GM23338 (cell line): ENCODE measurements at regions not wholly inside any gene's neighbourhood (a gene's known extent, or its start where the extent isn't known, plus 50 kb on each side); places are given as distances from the start of the nearest gene placed in this dataset.

Experiments used
- ATAC-seq: fragments of 200-7000 bp; cut with Tn5 transposase; 3 replicates; pipeline ENCODE4 v1.9.1; 2020
- DNase-seq: peaks from one replicate; pipeline ENCODE4 v3.0.0-alpha.2; 2015; ENCODE audit warnings: low spot score
- H2AFZ ChIP-seq: fragments of 200-600 bp; sonication (generic); 2 replicates; pipeline ENCODE4 v1.8.0; 2016; ENCODE audit warnings: antibody characterized with exemption, mild to moderate bottlenecking, moderate library complexity
- H3F3A ChIP-seq: fragments of 200-600 bp; sonication (generic); replicated peaks from 2 replicates; pipeline ENCODE4 v1.8.0; 2017; ENCODE audit warnings: antibody characterized with exemption, mixed run types, low read depth
- H3K27ac ChIP-seq: fragments of 200-600 bp; sonication (generic); 2 replicates; pipeline ENCODE4 v1.6.1; 2016; ENCODE audit warnings: low read depth
- H3K27me3 ChIP-seq: fragments of 200-600 bp; sonication (generic); 2 replicates; pipeline ENCODE4 v1.8.0; 2016; ENCODE audit warnings: mild to moderate bottlenecking, mixed run types, moderate library complexity; ENCODE audit not compliant: insufficient read depth
- H3K36me3 ChIP-seq: fragments of 200-600 bp; sonication (generic); 2 replicates; pipeline ENCODE4 v1.8.0; 2016; ENCODE audit warnings: mild to moderate bottlenecking; ENCODE audit not compliant: insufficient read depth
- H3K4me1 ChIP-seq: fragments of 200-600 bp; sonication (generic); 2 replicates; pipeline ENCODE4 v1.8.0; 2016; ENCODE audit warnings: mild to moderate bottlenecking, moderate library complexity; ENCODE audit not compliant: insufficient read depth
- H3K4me2 ChIP-seq: fragments of 200-600 bp; sonication (generic); 2 replicates; pipeline ENCODE4 v1.7.1; 2017; ENCODE audit warnings: mixed run types
- H3K4me3 ChIP-seq: fragments of 200-600 bp; sonication (generic); 2 replicates; pipeline ENCODE4 v1.6.1; 2016; ENCODE audit warnings: mixed run types
- H3K79me2 ChIP-seq: fragments of 200-600 bp; sonication (generic); replicated peaks from 2 replicates; pipeline ENCODE4 v1.8.0; 2017; ENCODE audit warnings: mild to moderate bottlenecking; ENCODE audit not compliant: insufficient read depth
- H3K9me2 ChIP-seq: fragments of 200-600 bp; sonication (generic); 2 replicates; pipeline ENCODE4 v1.8.0; 2017; ENCODE audit not compliant: insufficient read depth
- H4K20me1 ChIP-seq: fragments of 200-600 bp; sonication (generic); replicated peaks from 2 replicates; pipeline ENCODE4 v1.8.0; 2017; ENCODE audit warnings: mild to moderate bottlenecking; ENCODE audit not compliant: insufficient read depth
- H3K27ac Mint-ChIP-seq: 2 replicates; pipeline ENCODE4 v1.8.0; 2020; ENCODE audit warnings: inconsistent platforms, mild to moderate bottlenecking, moderate library complexity, mixed read lengths
- H3K27me3 Mint-ChIP-seq: 3 replicates; pipeline ENCODE4 v1.8.0; 2022; ENCODE audit warnings: low read depth, mild to moderate bottlenecking, moderate library complexity, mixed read lengths, inconsistent platforms; ENCODE audit not compliant: insufficient read depth, poor library complexity
- H3K36me3 Mint-ChIP-seq: 3 replicates; pipeline ENCODE4 v1.8.0; 2021; ENCODE audit warnings: low read depth, mild to moderate bottlenecking, inconsistent platforms, moderate library complexity, mixed read lengths
- H3K4me1 Mint-ChIP-seq: 3 replicates; pipeline ENCODE4 v1.8.0; 2020; ENCODE audit warnings: mild to moderate bottlenecking, inconsistent platforms, mixed read lengths
- H3K4me3 Mint-ChIP-seq: 3 replicates; pipeline ENCODE4 v1.8.0; 2021; ENCODE audit warnings: moderate library complexity, mild to moderate bottlenecking, inconsistent platforms, mixed read lengths
- H3K9me3 Mint-ChIP-seq: 3 replicates; pipeline ENCODE4 v1.8.0; 2020; ENCODE audit warnings: moderate library complexity, mild to moderate bottlenecking, inconsistent platforms, mixed read lengths
- CREB1 ChIP-seq: fragments of 250-450 bp; sonication (Bioruptor Pico); IDR thresholded peaks from 2 replicates; pipeline ENCODE4 v1.5.0; 2020; ENCODE audit warnings: low read depth, mild to moderate bottlenecking, moderate library complexity
- EZH2 ChIP-seq: fragments of 200-600 bp; sonication (generic); IDR thresholded peaks from one replicate; pipeline ENCODE4 v1.8.0; 2017; ENCODE audit warnings: antibody characterized with exemption, mild to moderate bottlenecking, low read depth; ENCODE audit not compliant: unreplicated experiment
- EZH2phosphoT487 ChIP-seq: fragments of 200-600 bp; sonication (generic); IDR thresholded peaks from one replicate; pipeline ENCODE4 v1.8.1; 2018; ENCODE audit warnings: antibody characterized with exemption; ENCODE audit not compliant: unreplicated experiment
- JUNB ChIP-seq: IDR thresholded peaks from one replicate; pipeline ENCODE4 v1.6.1; 2016; ENCODE audit warnings: antibody characterized with exemption; ENCODE audit not compliant: unreplicated experiment
- NANOG ChIP-seq: IDR thresholded peaks from 2 replicates; pipeline ENCODE4 v1.6.1; 2016; ENCODE audit warnings: antibody characterized with exemption, borderline replicate concordance
- POLR2AphosphoS5 ChIP-seq: IDR thresholded peaks from 2 replicates; pipeline ENCODE4 v1.6.1; 2016; ENCODE audit warnings: antibody characterized with exemption, low read depth
- STAT1 ChIP-seq: IDR thresholded peaks from one replicate; pipeline ENCODE4 v1.6.1; 2016; ENCODE audit warnings: antibody characterized with exemption; ENCODE audit not compliant: unreplicated experiment
- ZNF114 ChIP-seq: fragments of 250-450 bp; sonication (Bioruptor Pico); IDR thresholded peaks from 2 replicates; pipeline ENCODE4 v1.5.0; 2020; ENCODE audit warnings: mild to moderate bottlenecking, moderate library complexity
- ZNF331 ChIP-seq: fragments of 250-450 bp; sonication (Bioruptor Pico); IDR thresholded peaks from 2 replicates; pipeline ENCODE4 v1.5.0; 2020; ENCODE audit warnings: low read depth, mild to moderate bottlenecking, moderate library complexity
- TF ChIP-seq, protein P1 (sequence below): IDR thresholded peaks from 2 replicates; pipeline ENCODE4 v1.6.1; 2016; ENCODE audit warnings: antibody characterized with exemption
- TF ChIP-seq, protein P2 (sequence below): IDR thresholded peaks from one replicate; pipeline ENCODE4 v1.6.1; 2018; ENCODE audit warnings: antibody characterized with exemption; ENCODE audit not compliant: unreplicated experiment
- TF ChIP-seq, protein P3 (sequence below): fragments of 250-450 bp; sonication (Bioruptor Pico); IDR thresholded peaks from 2 replicates; pipeline ENCODE4 v1.5.0; 2020; ENCODE audit warnings: mild to moderate bottlenecking, moderate library complexity

DNA sequence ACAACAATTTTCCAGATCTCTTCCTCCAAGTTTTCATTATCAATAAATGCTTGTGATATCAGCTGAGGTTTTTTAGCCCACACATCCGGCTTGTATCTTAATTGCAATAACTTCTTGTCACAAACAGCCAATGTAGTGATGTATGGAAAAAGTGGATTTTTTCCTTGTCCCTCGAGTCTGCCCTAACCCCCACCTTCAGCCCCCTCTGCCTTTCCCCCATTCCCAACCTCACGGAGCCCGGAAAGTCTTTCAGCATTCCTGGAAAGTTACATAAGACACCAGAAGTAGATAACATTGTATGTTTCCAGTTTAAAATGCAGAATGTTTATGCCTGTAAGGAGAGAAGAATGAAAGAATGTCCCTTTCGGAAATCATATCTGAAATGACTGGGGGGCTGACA lies 179.2 kb upstream of the PHACTR1 start:
- ATAC-seq (no peak), DNase-seq (no peak)
- no peak overlapping the region for H3K4me2 ChIP-seq

DNA sequence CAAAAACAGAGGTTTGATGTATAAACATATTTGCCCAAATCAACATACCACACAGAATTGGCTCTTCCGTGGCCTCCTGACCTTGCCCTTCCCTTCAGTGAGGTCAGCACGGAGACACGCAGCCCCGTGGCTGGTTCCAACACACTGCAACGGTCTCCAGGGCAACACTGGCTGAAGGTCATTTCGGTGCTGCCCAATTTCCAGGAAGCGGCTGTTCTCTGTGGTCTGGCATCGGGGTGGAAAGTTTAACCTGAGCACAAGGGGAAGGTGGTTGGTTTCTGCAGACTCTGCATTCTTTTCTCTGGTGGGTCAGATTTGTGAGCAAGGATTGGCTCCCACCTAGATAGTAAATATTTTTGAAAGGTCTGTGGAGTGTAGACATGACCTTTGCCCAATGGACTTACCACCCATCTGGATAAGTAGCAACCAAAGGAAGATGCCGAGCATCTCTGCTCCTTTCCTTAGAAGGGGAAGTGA lies 177.6 kb upstream of the PHACTR1 start:
- no peaks in the 10 kb centered on the region for H4K20me1 ChIP-seq
- Mint-ChIP-seq H3K4me3 (no peak overlapping the region), H3K27ac (no peak overlapping the region), H3K36me3 (no peaks in the 10 kb centered on the region), H3K27me3 (peaks cover 4% of the 10 kb centered on the region), H3K9me3 (no peaks in the 10 kb centered on the region), H3K4me1 (no peaks in the 10 kb centered on the region)
- H3K27ac ChIP-seq, result no peak overlapping the region
- no peak overlapping the region for H3K4me3 ChIP-seq
- no peak overlapping the region for H2AFZ ChIP-seq
- DNase-seq, result no peak
- H3K9me2 ChIP-seq, result peaks cover 13% of the 10 kb centered on the region; the same call in 1 of the 2 replicates
- no peaks in the 10 kb centered on the region for H3F3A ChIP-seq
- H3K27me3 ChIP-seq, result no peaks in the 10 kb centered on the region
- ATAC-seq, result no peak
- H3K36me3 ChIP-seq, result peaks cover 5% of the 10 kb centered on the region; the same call in 1 of the 2 replicates
- H3K79me2 ChIP-seq, result no peaks in the 10 kb centered on the region
- H3K4me1 ChIP-seq, result no peaks in the 10 kb centered on the region
- H3K4me2 ChIP-seq, result no peak overlapping the region
- TF ChIP-seq EZH2phosphoT487 (no peak), STAT1 (no peak), ZNF114 (CRISPR knock-in tag) (no peak), POLR2AphosphoS5 (no peak), NANOG (no peak), JUNB (no peak), EZH2 (no peak), CREB1 (CRISPR knock-in tag) (no peak), ZNF331 (no peak)
- TF ChIP-seq, protein P1, sequence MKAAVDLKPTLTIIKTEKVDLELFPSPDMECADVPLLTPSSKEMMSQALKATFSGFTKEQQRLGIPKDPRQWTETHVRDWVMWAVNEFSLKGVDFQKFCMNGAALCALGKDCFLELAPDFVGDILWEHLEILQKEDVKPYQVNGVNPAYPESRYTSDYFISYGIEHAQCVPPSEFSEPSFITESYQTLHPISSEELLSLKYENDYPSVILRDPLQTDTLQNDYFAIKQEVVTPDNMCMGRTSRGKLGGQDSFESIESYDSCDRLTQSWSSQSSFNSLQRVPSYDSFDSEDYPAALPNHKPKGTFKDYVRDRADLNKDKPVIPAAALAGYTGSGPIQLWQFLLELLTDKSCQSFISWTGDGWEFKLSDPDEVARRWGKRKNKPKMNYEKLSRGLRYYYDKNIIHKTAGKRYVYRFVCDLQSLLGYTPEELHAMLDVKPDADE, result no peak
- TF ChIP-seq, protein P2, sequence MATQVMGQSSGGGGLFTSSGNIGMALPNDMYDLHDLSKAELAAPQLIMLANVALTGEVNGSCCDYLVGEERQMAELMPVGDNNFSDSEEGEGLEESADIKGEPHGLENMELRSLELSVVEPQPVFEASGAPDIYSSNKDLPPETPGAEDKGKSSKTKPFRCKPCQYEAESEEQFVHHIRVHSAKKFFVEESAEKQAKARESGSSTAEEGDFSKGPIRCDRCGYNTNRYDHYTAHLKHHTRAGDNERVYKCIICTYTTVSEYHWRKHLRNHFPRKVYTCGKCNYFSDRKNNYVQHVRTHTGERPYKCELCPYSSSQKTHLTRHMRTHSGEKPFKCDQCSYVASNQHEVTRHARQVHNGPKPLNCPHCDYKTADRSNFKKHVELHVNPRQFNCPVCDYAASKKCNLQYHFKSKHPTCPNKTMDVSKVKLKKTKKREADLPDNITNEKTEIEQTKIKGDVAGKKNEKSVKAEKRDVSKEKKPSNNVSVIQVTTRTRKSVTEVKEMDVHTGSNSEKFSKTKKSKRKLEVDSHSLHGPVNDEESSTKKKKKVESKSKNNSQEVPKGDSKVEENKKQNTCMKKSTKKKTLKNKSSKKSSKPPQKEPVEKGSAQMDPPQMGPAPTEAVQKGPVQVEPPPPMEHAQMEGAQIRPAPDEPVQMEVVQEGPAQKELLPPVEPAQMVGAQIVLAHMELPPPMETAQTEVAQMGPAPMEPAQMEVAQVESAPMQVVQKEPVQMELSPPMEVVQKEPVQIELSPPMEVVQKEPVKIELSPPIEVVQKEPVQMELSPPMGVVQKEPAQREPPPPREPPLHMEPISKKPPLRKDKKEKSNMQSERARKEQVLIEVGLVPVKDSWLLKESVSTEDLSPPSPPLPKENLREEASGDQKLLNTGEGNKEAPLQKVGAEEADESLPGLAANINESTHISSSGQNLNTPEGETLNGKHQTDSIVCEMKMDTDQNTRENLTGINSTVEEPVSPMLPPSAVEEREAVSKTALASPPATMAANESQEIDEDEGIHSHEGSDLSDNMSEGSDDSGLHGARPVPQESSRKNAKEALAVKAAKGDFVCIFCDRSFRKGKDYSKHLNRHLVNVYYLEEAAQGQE, result no peak
- TF ChIP-seq, protein P3, sequence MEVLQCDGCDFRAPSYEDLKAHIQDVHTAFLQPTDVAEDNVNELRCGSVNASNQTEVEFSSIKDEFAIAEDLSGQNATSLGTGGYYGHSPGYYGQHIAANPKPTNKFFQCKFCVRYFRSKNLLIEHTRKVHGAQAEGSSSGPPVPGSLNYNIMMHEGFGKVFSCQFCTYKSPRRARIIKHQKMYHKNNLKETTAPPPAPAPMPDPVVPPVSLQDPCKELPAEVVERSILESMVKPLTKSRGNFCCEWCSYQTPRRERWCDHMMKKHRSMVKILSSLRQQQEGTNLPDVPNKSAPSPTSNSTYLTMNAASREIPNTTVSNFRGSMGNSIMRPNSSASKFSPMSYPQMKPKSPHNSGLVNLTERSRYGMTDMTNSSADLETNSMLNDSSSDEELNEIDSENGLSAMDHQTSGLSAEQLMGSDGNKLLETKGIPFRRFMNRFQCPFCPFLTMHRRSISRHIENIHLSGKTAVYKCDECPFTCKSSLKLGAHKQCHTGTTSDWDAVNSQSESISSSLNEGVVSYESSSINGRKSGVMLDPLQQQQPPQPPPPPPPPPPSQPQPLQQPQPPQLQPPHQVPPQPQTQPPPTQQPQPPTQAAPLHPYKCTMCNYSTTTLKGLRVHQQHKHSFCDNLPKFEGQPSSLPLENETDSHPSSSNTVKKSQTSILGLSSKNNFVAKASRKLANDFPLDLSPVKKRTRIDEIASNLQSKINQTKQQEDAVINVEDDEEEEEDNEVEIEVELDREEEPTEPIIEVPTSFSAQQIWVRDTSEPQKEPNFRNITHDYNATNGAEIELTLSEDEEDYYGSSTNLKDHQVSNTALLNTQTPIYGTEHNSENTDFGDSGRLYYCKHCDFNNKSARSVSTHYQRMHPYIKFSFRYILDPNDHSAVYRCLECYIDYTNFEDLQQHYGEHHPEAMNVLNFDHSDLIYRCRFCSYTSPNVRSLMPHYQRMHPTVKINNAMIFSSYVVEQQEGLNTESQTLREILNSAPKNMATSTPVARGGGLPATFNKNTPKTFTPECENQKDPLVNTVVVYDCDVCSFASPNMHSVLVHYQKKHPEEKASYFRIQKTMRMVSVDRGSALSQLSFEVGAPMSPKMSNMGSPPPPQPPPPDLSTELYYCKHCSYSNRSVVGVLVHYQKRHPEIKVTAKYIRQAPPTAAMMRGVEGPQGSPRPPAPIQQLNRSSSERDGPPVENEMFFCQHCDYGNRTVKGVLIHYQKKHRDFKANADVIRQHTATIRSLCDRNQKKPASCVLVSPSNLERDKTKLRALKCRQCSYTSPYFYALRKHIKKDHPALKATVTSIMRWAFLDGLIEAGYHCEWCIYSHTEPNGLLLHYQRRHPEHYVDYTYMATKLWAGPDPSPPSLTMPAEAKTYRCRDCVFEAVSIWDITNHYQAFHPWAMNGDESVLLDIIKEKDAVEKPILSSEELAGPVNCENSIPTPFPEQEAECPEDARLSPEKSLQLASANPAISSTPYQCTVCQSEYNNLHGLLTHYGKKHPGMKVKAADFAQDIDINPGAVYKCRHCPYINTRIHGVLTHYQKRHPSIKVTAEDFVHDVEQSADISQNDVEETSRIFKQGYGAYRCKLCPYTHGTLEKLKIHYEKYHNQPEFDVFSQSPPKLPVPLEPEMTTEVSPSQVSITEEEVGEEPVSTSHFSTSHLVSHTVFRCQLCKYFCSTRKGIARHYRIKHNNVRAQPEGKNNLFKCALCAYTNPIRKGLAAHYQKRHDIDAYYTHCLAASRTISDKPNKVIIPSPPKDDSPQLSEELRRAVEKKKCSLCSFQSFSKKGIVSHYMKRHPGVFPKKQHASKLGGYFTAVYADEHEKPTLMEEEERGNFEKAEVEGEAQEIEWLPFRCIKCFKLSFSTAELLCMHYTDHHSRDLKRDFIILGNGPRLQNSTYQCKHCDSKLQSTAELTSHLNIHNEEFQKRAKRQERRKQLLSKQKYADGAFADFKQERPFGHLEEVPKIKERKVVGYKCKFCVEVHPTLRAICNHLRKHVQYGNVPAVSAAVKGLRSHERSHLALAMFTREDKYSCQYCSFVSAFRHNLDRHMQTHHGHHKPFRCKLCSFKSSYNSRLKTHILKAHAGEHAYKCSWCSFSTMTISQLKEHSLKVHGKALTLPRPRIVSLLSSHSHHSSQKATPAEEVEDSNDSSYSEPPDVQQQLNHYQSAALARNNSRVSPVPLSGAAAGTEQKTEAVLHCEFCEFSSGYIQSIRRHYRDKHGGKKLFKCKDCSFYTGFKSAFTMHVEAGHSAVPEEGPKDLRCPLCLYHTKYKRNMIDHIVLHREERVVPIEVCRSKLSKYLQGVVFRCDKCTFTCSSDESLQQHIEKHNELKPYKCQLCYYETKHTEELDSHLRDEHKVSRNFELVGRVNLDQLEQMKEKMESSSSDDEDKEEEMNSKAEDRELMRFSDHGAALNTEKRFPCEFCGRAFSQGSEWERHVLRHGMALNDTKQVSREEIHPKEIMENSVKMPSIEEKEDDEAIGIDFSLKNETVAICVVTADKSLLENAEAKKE (CRISPR knock-in tag), result no peak

More for the DNA sequence above, 179.2 kb upstream of the PHACTR1 start:
- Mint-ChIP-seq H3K9me3 (no peaks in the 10 kb centered on the region), H3K27ac (no peak overlapping the region), H3K27me3 (peaks cover 4% of the 10 kb centered on the region), H3K36me3 (no peaks in the 10 kb centered on the region), H3K4me1 (no peaks in the 10 kb centered on the region), H3K4me3 (no peak overlapping the region)
- Histone ChIP-seq H3K79me2 (no peaks in the 10 kb centered on the region), H3K36me3 (peaks cover 3% of the 10 kb centered on the region; the same call in 1 of the 2 replicates), H4K20me1 (no peaks in the 10 kb centered on the region), H3K4me3 (no peak overlapping the region), H3K27me3 (no peaks in the 10 kb centered on the region), H3F3A (no peaks in the 10 kb centered on the region), H2AFZ (no peak overlapping the region), H3K9me2 (peaks cover 13% of the 10 kb centered on the region; the same call in 1 of the 2 replicates), H3K4me1 (no peaks in the 10 kb centered on the region), H3K27ac (no peak overlapping the region)
- TF ChIP-seq JUNB (no peak), POLR2AphosphoS5 (no peak)
